ENCODE measurements at regions not wholly inside any gene's neighbourhood (a gene's known extent, or its start where the extent isn't known, plus 50 kb on each side); places are given as distances from the start of the nearest gene placed in this dataset.

- TF ChIP-seq, protein P1, sequence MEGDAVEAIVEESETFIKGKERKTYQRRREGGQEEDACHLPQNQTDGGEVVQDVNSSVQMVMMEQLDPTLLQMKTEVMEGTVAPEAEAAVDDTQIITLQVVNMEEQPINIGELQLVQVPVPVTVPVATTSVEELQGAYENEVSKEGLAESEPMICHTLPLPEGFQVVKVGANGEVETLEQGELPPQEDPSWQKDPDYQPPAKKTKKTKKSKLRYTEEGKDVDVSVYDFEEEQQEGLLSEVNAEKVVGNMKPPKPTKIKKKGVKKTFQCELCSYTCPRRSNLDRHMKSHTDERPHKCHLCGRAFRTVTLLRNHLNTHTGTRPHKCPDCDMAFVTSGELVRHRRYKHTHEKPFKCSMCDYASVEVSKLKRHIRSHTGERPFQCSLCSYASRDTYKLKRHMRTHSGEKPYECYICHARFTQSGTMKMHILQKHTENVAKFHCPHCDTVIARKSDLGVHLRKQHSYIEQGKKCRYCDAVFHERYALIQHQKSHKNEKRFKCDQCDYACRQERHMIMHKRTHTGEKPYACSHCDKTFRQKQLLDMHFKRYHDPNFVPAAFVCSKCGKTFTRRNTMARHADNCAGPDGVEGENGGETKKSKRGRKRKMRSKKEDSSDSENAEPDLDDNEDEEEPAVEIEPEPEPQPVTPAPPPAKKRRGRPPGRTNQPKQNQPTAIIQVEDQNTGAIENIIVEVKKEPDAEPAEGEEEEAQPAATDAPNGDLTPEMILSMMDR (IDR thresholded peaks at IDR 0.05; ENCODE audit: low read length) = no peak
- TF ChIP-seq EZH2phosphoT487 (IDR thresholded peaks at IDR 0.05; ENCODE audit: low read length) (no peak), EZH2 (optimal IDR thresholded peaks at IDR 0.05; ENCODE audit: low read depth, low read length) (no peak)
These were observed 98.2 kb upstream of the SLCO6A1 start for GRCh38 chr5:102596951-102597350.

Measured in MM.1S (cell line).